Upper lobe of left lung (tissue), 6 donors: ENCODE measurements at regions not wholly inside any gene's neighbourhood (a gene's known extent, or its start where the extent isn't known, plus 50 kb on each side); places are given as distances from the start of the nearest gene placed in this dataset.

ENCODE experiments used
- ATAC-seq, 2 donors: fragments of 200-7000 bp; cut with Tn5 transposase; one replicate each; pipeline ENCODE4 v1.9.1; 2022; ENCODE audit warnings: mild to moderate bottlenecking in 2 of 2, moderate library complexity in 2 of 2; ENCODE audit not compliant: low FRiP score in 2 of 2
- DNase-seq, 2 donors: peaks; one replicate each; pipeline ENCODE4 v3.0.0-alpha.2; 2019 to 2020
- H3K27ac ChIP-seq, 4 donors: fragments of 200-600 bp; sonication (generic); one replicate each; pipeline ENCODE4 v1.5.1; 2016 to 2019
- H3K27me3 ChIP-seq, 4 donors: fragments of 200-600 bp; sonication (generic); one replicate each; pipeline ENCODE4 v1.5.1; 2017 to 2019
- H3K36me3 ChIP-seq, 4 donors: fragments of 200-600 bp; sonication (generic); one replicate each; pipeline ENCODE4 v1.5.1; 2016 to 2019
- H3K4me1 ChIP-seq, 4 donors: fragments of 200-600 bp; sonication (generic); one replicate each; pipeline ENCODE4 v1.5.1; 2018 to 2019
- H3K4me3 ChIP-seq, 4 donors: fragments of 200-600 bp; sonication (generic); one replicate each; pipeline ENCODE4 v1.5.1; 2017 to 2019; ENCODE audit warnings: mild to moderate bottlenecking in 2 of 4, moderate library complexity in 1 of 4
- H3K9me3 ChIP-seq, 4 donors: fragments of 200-600 bp; sonication (generic); one replicate each; pipeline ENCODE4 v1.5.1; 2018 to 2019
- CTCF ChIP-seq, 6 experiments: fragments of 450-650 bp in 4 of 6; fragments of 200-600 bp in 2 of 6; sonication (generic) in 2 of 6; IDR thresholded peaks; one replicate each; pipeline ENCODE4 v1.5.1; 2016 to 2019; ENCODE audit warnings: antibody characterized with exemption in 6 of 6
- EP300 ChIP-seq, 4 donors: sonication (generic); formaldehyde crosslinking; IDR thresholded peaks; one replicate each; pipeline ENCODE4 v1.5.1; 2017; ENCODE audit warnings: antibody characterized with exemption in 4 of 4, control low read depth in 2 of 4
- POLR2A ChIP-seq, 4 donors: fragments of 450-650 bp; IDR thresholded peaks; one replicate each; pipeline ENCODE4 v1.5.1; 2016 to 2017; ENCODE audit warnings: antibody characterized with exemption in 4 of 4, mild to moderate bottlenecking in 2 of 4
- POLR2AphosphoS5 ChIP-seq, 2 donors: sonication (generic); formaldehyde crosslinking; IDR thresholded peaks; one replicate each; pipeline ENCODE4 v1.5.1; 2017; ENCODE audit warnings: antibody characterized with exemption in 2 of 2
- whole genome bisulfite sequencing, 2 donors: methylation state at CpG; one replicate each; pipeline ENCODE4 v1.1.5; 2017 to 2018; 5-methylcytosine and 5-hydroxymethylcytosine counted together
- donor health status: DM: no; HTN: no; CAD: no; lungs with moderate emphysema.
- donor health status: DM: no; HTN: yes; CAD: no; lungs with severe emphysema.

DNA sequence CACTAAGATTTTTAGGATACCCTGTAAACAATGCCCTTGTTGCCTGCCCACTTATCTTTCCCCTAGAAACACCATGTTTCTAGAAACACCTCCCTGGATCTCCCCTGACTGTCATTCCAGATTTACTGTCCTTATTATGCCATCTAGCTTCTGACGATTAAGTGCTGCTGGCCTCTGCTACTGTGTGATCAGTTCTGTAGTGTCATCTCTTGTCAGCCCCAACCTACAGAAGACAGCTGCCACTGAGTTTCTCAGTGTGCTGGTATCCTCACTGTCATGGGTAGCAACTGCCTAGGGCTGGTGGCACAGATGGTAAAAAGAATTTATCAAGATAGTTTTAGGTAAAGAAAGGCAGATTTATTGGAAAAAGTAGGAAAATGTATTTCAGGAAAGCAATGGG, 68.7 kb upstream of the WWC2 start:
- Histone ChIP-seq H3K4me3 (no peak overlapping the region), H3K9me3 (no peaks in the 10 kb centered on the region), H3K36me3 (no peaks in the 10 kb centered on the region), H3K27me3 (no peaks in the 10 kb centered on the region), H3K4me1 (no peaks in the 10 kb centered on the region), H3K27ac (no peak overlapping the region)
- 43 to 60% methylated on average over 1 of the region's 1 CpG for WGBS, 2 donors
- no peak for ATAC-seq
- no peak for DNase-seq
- no peak for TF ChIP-seq POLR2AphosphoS5 (IDR thresholded peaks at IDR 0.05)

GRCh38 chr4:183029365-183029764, 69.7 kb upstream of the WWC2 start:
- no peak for ATAC-seq
- WGBS, 2 donors = 86 to 87% methylated on average over 4 of the region's 4 CpGs
- Histone ChIP-seq H3K27ac (no peak overlapping the region), H3K4me1 (no peaks in the 10 kb centered on the region), H3K4me3 (no peak overlapping the region), H3K27me3 (no peaks in the 10 kb centered on the region), H3K36me3 (no peaks in the 10 kb centered on the region), H3K9me3 (no peaks in the 10 kb centered on the region)
- no peak for DNase-seq
- TF ChIP-seq EP300 (IDR thresholded peaks at IDR 0.05) = no peak
- no peak for TF ChIP-seq POLR2A (IDR thresholded peaks at IDR 0.05)
- no peak for TF ChIP-seq CTCF (IDR thresholded peaks at IDR 0.05)
- TF ChIP-seq POLR2AphosphoS5 (IDR thresholded peaks at IDR 0.05) = no peak

- ATAC-seq (no peak), DNase-seq (no peak)
- H3K27me3 ChIP-seq = no peaks in the 10 kb centered on the region
- H3K4me3 ChIP-seq = no peak overlapping the region
- no peaks in the 10 kb centered on the region for H3K4me1 ChIP-seq
- H3K9me3 ChIP-seq = no peaks in the 10 kb centered on the region
- TF ChIP-seq EP300 (IDR thresholded peaks at IDR 0.05) (no peak), POLR2AphosphoS5 (IDR thresholded peaks at IDR 0.05) (no peak), CTCF (IDR thresholded peaks at IDR 0.05) (no peak), POLR2A (IDR thresholded peaks at IDR 0.05) (no peak)
- 87 to 94% methylated on average over 2 of the region's 2 CpGs for WGBS, 2 donors
- H3K36me3 ChIP-seq = no peaks in the 10 kb centered on the region
- no peak overlapping the region for H3K27ac ChIP-seq
Measured at GRCh38 chr4:183026701-183027100, 72.4 kb upstream of the WWC2 start.

DNA sequence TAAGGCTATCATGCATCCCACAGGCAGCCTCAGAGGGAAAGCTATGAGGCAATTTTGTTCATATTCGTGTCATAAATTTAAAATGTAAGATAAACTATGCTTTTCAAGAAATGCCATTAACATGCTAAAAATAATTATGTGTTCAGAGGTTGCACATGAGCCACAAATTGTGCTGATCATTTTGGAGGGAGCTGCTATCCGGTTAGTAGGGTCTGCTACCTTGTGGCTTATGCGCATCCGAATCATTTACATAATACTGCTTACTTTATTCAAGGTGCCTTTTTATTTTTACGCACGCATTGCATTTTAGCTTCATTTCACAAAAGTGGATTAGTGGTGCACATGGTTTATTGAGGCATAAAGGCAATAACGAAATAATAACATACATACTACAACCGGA, 76.4 kb upstream of the WWC2 start:
- H3K36me3 ChIP-seq = no peaks in the 10 kb centered on the region
- H3K4me3 ChIP-seq = no peak overlapping the region
- ATAC-seq (no peak), DNase-seq (no peak)
- H3K27ac ChIP-seq = no peak overlapping the region
- H3K9me3 ChIP-seq = no peaks in the 10 kb centered on the region
- WGBS, 2 donors = 93 to 95% methylated on average over 8 of the region's 8 CpGs
- TF ChIP-seq POLR2A (IDR thresholded peaks at IDR 0.05) = no peak
- no peak for TF ChIP-seq EP300 (IDR thresholded peaks at IDR 0.05)
- no peak for TF ChIP-seq POLR2AphosphoS5 (IDR thresholded peaks at IDR 0.05)
- no peak for TF ChIP-seq CTCF (IDR thresholded peaks at IDR 0.05)
- no peaks in the 10 kb centered on the region for H3K27me3 ChIP-seq
- no peaks in the 10 kb centered on the region for H3K4me1 ChIP-seq

- DNase-seq (no peak), ATAC-seq (no peak)
- no peaks in the 10 kb centered on the region for H3K4me1 ChIP-seq
- no peaks in the 10 kb centered on the region for H3K36me3 ChIP-seq
- 81 to 95% methylated on average over 6 of the region's 6 CpGs for WGBS, 2 donors
- TF ChIP-seq POLR2AphosphoS5 (IDR thresholded peaks at IDR 0.05) = no peak
- no peak for TF ChIP-seq EP300 (IDR thresholded peaks at IDR 0.05)
- TF ChIP-seq CTCF (IDR thresholded peaks at IDR 0.05) = no peak
- TF ChIP-seq POLR2A (IDR thresholded peaks at IDR 0.05) = no peak
- H3K27ac ChIP-seq = no peak overlapping the region
- H3K4me3 ChIP-seq = no peak overlapping the region
- H3K9me3 ChIP-seq = no peaks in the 10 kb centered on the region
- no peaks in the 10 kb centered on the region for H3K27me3 ChIP-seq
Measured at GRCh38 chr4:183017962-183018361, 81.1 kb upstream of the WWC2 start.
